Keratinocyte (primary cell): ENCODE measurements at regions not wholly inside any gene's neighbourhood (a gene's known extent, or its start where the extent isn't known, plus 50 kb on each side); places are given as distances from the start of the nearest gene placed in this dataset.

Source experiments
- DNase-seq: peaks from one replicate; pipeline ENCODE4 v3.0.0-alpha.2; 2011; ENCODE audit warnings: low read depth, missing footprints, low spot score
- FAIRE-seq: peaks from 2 replicates; lab custom pipeline; 2011; peaks lifted over from hg19 to GRCh38; lab: Jason Lieb, UNC
- H2AFZ ChIP-seq: 2 replicates; pipeline ENCODE4 v1.6.0; 2012; ENCODE audit warnings: low read length, control low read depth, inconsistent platforms; ENCODE audit not compliant: control insufficient read depth
- H3K27ac ChIP-seq: 2 replicates; pipeline ENCODE4 v1.5.1; 2011; ENCODE audit warnings: low read length; ENCODE audit not compliant: control insufficient read depth, insufficient read depth
- H3K27me3 ChIP-seq: 3 replicates; pipeline ENCODE4 v1.6.0; 2011; ENCODE audit warnings: low read length; ENCODE audit not compliant: control insufficient read depth, insufficient read depth; ENCODE audit errors: extremely low read depth
- H3K36me3 ChIP-seq, 2 experiments: 2 replicates in 1 of 2; 3 replicates in 1 of 2; pipeline ENCODE4 v1.5.1; 2011; ENCODE audit warnings: low read length in 2 of 2, mild to moderate bottlenecking in 1 of 2; ENCODE audit not compliant: control insufficient read depth in 2 of 2, insufficient read depth in 2 of 2; ENCODE audit errors: extremely low read depth in 1 of 2
- H3K4me1 ChIP-seq: 3 replicates; pipeline ENCODE4 v1.5.1; 2011; ENCODE audit warnings: low read length; ENCODE audit not compliant: control insufficient read depth, insufficient read depth; ENCODE audit errors: extremely low read depth
- H3K4me2 ChIP-seq: 3 replicates; pipeline ENCODE4 v1.6.0; 2011; ENCODE audit warnings: low read depth, low read length; ENCODE audit not compliant: control insufficient read depth, insufficient read depth; ENCODE audit errors: extremely low read depth
- H3K4me3 ChIP-seq, 3 experiments: fragments of 200-600 bp in 1 of 3; sonication (generic) in 1 of 3; 2 replicates in 2 of 3; 3 replicates in 1 of 3; pipeline ENCODE4 v1.5.1; 2011 to 2016; ENCODE audit warnings: low read length in 3 of 3, mild to moderate bottlenecking in 3 of 3, control low read depth in 2 of 3, inconsistent platforms in 1 of 3, low read depth in 1 of 3, mixed read lengths in 1 of 3, mixed run types in 1 of 3, moderate library complexity in 1 of 3; ENCODE audit not compliant: control insufficient read depth in 2 of 3, insufficient read depth in 2 of 3; ENCODE audit errors: extremely low read depth in 1 of 3
- H3K79me2 ChIP-seq: 2 replicates; pipeline ENCODE4 v1.6.0; 2012; ENCODE audit warnings: low read length; ENCODE audit not compliant: control insufficient read depth, insufficient read depth
- H3K9ac ChIP-seq: 3 replicates; pipeline ENCODE4 v1.6.0; 2011; ENCODE audit warnings: low read length; ENCODE audit not compliant: control insufficient read depth, insufficient read depth; ENCODE audit errors: extremely low read depth
- H3K9me1 ChIP-seq: 3 replicates; pipeline ENCODE4 v1.6.0; 2011; ENCODE audit warnings: low read length; ENCODE audit not compliant: control insufficient read depth, insufficient read depth; ENCODE audit errors: extremely low read depth
- H3K9me3 ChIP-seq: 2 replicates; pipeline ENCODE4 v1.5.1; 2012; ENCODE audit warnings: low read depth, low read length; ENCODE audit not compliant: control insufficient read depth
- H4K20me1 ChIP-seq: 3 replicates; pipeline ENCODE4 v1.6.0; 2011; ENCODE audit warnings: low read length; ENCODE audit not compliant: control insufficient read depth, insufficient read depth; ENCODE audit errors: extremely low read depth
- EZH2 ChIP-seq: IDR thresholded peaks from one replicate; pipeline ENCODE4 v1.6.1; 2012; ENCODE audit warnings: inconsistent platforms, mild to moderate bottlenecking, low read length, moderate library complexity
- dilution Hi-C: fragments of 300-500 bp; cut with MboI; formaldehyde crosslinking; loops from one replicate; pipeline ENCODE4 v1.7.0; 2020; ENCODE audit warnings: low sequenced_read_pairs; ENCODE audit not compliant: extremely low pct_ligation_motif_present
- TF ChIP-seq, protein P1 (sequence below), 3 experiments: IDR thresholded peaks in 1 of 3; conservative IDR thresholded peaks in 1 of 3; optimal IDR thresholded peaks in 1 of 3; 2 replicates in 2 of 3; 3 replicates in 1 of 3; pipeline versions ENCODE3 to v1.5.1; 2011; ENCODE audit warnings: low read length in 3 of 3, mild to moderate bottlenecking in 3 of 3, moderate library complexity in 2 of 3, control low read depth in 1 of 3, inconsistent platforms in 1 of 3; ENCODE audit not compliant: insufficient read depth in 2 of 3; ENCODE audit errors: extremely low read depth in 1 of 3

GRCh38 chr3:194265996-194266964 is 84.8 kb downstream of the CPN2 start:
- H3K9ac ChIP-seq, result no peak overlapping the region
- no peak overlapping the region for H3K4me2 ChIP-seq
- no peaks in the 10 kb centered on the region for H4K20me1 ChIP-seq
- H3K9me3 ChIP-seq, result no peaks in the 10 kb centered on the region
- no peak overlapping the region for H2AFZ ChIP-seq
- H3K79me2 ChIP-seq, result no peaks in the 10 kb centered on the region
- TF ChIP-seq EZH2, result no peak
- TF ChIP-seq, protein P1, sequence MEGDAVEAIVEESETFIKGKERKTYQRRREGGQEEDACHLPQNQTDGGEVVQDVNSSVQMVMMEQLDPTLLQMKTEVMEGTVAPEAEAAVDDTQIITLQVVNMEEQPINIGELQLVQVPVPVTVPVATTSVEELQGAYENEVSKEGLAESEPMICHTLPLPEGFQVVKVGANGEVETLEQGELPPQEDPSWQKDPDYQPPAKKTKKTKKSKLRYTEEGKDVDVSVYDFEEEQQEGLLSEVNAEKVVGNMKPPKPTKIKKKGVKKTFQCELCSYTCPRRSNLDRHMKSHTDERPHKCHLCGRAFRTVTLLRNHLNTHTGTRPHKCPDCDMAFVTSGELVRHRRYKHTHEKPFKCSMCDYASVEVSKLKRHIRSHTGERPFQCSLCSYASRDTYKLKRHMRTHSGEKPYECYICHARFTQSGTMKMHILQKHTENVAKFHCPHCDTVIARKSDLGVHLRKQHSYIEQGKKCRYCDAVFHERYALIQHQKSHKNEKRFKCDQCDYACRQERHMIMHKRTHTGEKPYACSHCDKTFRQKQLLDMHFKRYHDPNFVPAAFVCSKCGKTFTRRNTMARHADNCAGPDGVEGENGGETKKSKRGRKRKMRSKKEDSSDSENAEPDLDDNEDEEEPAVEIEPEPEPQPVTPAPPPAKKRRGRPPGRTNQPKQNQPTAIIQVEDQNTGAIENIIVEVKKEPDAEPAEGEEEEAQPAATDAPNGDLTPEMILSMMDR (optimal IDR thresholded peaks at IDR 0.05 in 1 of 3, IDR thresholded peaks at IDR 0.05 in 1 of 3, conservative IDR thresholded peaks at IDR 0.05 in 1 of 3; ENCODE audit: extremely low read depth in 1 of 3, insufficient read depth in 2 of 3, low read length in 3 of 3), result no peak
- H3K27ac ChIP-seq, result no peak overlapping the region
- H3K4me1 ChIP-seq, result no peaks in the 10 kb centered on the region
- no peaks in the 10 kb centered on the region for H3K36me3 ChIP-seq
- dilution Hi-C loops, result no loop called here
- DNase-seq (no peak), FAIRE-seq (no peak)
- H3K27me3 ChIP-seq, result peaks cover 5% of the 10 kb centered on the region
- no peaks in the 10 kb centered on the region for H3K9me1 ChIP-seq
- no peak overlapping the region for H3K4me3 ChIP-seq

- H3K79me2 ChIP-seq, result no peaks in the 10 kb centered on the region
- no peaks in the 10 kb centered on the region for H3K4me1 ChIP-seq
- H2AFZ ChIP-seq, result no peak overlapping the region
- H3K9me1 ChIP-seq, result no peaks in the 10 kb centered on the region
- no peak for FAIRE-seq
- dilution Hi-C loops, result no loop called here
- H3K27me3 ChIP-seq, result peaks cover 5% of the 10 kb centered on the region
- H3K9me3 ChIP-seq, result no peaks in the 10 kb centered on the region
- no peak overlapping the region for H3K27ac ChIP-seq
- no peaks in the 10 kb centered on the region for H3K36me3 ChIP-seq
- no peak overlapping the region for H3K4me3 ChIP-seq
- no peak overlapping the region for H3K4me2 ChIP-seq
- no peak for DNase-seq
- TF ChIP-seq, protein P1 (optimal IDR thresholded peaks at IDR 0.05 in 1 of 3, IDR thresholded peaks at IDR 0.05 in 1 of 3, conservative IDR thresholded peaks at IDR 0.05 in 1 of 3; ENCODE audit: extremely low read depth in 1 of 3, insufficient read depth in 2 of 3, low read length in 3 of 3), result no peak
- no peak for TF ChIP-seq EZH2
- no peak overlapping the region for H3K9ac ChIP-seq
- no peaks in the 10 kb centered on the region for H4K20me1 ChIP-seq
Measured at GRCh38 chr3:194267744-194268653, 83.1 kb downstream of the CPN2 start.
